ENCODE measurements at regions not wholly inside any gene's neighbourhood (a gene's known extent, or its start where the extent isn't known, plus 50 kb on each side); places are given as distances from the start of the nearest gene placed in this dataset.

GRCh38 chr6:163992056-163992455 is 577.5 kb downstream of the QKI start:
- TF ChIP-seq, protein P1, sequence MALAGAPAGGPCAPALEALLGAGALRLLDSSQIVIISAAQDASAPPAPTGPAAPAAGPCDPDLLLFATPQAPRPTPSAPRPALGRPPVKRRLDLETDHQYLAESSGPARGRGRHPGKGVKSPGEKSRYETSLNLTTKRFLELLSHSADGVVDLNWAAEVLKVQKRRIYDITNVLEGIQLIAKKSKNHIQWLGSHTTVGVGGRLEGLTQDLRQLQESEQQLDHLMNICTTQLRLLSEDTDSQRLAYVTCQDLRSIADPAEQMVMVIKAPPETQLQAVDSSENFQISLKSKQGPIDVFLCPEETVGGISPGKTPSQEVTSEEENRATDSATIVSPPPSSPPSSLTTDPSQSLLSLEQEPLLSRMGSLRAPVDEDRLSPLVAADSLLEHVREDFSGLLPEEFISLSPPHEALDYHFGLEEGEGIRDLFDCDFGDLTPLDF (CRISPR knock-in tag; IDR thresholded peaks at IDR 0.05) = no peak
- TF ChIP-seq CHCHD3 (CRISPR knock-in tag; IDR thresholded peaks at IDR 0.05) = no peak
- no peak for TF ChIP-seq POLR2A (conservative IDR thresholded peaks at IDR 0.05)
- no peak for TF ChIP-seq RHOXF2B (CRISPR knock-in tag; conservative IDR thresholded peaks at IDR 0.05)
- no peak for TF ChIP-seq ZNF3 (CRISPR knock-in tag; IDR thresholded peaks at IDR 0.05)
- TF ChIP-seq, protein P2, sequence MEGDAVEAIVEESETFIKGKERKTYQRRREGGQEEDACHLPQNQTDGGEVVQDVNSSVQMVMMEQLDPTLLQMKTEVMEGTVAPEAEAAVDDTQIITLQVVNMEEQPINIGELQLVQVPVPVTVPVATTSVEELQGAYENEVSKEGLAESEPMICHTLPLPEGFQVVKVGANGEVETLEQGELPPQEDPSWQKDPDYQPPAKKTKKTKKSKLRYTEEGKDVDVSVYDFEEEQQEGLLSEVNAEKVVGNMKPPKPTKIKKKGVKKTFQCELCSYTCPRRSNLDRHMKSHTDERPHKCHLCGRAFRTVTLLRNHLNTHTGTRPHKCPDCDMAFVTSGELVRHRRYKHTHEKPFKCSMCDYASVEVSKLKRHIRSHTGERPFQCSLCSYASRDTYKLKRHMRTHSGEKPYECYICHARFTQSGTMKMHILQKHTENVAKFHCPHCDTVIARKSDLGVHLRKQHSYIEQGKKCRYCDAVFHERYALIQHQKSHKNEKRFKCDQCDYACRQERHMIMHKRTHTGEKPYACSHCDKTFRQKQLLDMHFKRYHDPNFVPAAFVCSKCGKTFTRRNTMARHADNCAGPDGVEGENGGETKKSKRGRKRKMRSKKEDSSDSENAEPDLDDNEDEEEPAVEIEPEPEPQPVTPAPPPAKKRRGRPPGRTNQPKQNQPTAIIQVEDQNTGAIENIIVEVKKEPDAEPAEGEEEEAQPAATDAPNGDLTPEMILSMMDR (IDR thresholded peaks at IDR 0.05 in 2 of 3, conservative IDR thresholded peaks at IDR 0.05 in 1 of 3; ENCODE audit: insufficient read depth in 2 of 3, low read depth in 1 of 3, low read length in 3 of 3) = no peak
- TF ChIP-seq, protein P3, sequence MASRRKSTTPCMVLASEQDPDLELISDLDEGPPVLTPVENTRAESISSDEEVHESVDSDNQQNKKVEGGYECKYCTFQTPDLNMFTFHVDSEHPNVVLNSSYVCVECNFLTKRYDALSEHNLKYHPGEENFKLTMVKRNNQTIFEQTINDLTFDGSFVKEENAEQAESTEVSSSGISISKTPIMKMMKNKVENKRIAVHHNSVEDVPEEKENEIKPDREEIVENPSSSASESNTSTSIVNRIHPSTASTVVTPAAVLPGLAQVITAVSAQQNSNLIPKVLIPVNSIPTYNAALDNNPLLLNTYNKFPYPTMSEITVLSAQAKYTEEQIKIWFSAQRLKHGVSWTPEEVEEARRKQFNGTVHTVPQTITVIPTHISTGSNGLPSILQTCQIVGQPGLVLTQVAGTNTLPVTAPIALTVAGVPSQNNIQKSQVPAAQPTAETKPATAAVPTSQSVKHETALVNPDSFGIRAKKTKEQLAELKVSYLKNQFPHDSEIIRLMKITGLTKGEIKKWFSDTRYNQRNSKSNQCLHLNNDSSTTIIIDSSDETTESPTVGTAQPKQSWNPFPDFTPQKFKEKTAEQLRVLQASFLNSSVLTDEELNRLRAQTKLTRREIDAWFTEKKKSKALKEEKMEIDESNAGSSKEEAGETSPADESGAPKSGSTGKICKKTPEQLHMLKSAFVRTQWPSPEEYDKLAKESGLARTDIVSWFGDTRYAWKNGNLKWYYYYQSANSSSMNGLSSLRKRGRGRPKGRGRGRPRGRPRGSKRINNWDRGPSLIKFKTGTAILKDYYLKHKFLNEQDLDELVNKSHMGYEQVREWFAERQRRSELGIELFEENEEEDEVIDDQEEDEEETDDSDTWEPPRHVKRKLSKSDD (conservative IDR thresholded peaks at IDR 0.05; ENCODE audit: low read length) = no peak
- no peak for TF ChIP-seq NR3C1 (CRISPR knock-in tag; IDR thresholded peaks at IDR 0.05)
- no peak for TF ChIP-seq EP300 (IDR thresholded peaks at IDR 0.05; ENCODE audit: low read length)
- no peak for TF ChIP-seq TGIF2 (CRISPR knock-in tag; IDR thresholded peaks at IDR 0.05)
- no peak for TF ChIP-seq MYC (IDR thresholded peaks at IDR 0.05; ENCODE audit: low read depth, low read length)
- no peak for TF ChIP-seq MYC (CRISPR knock-in tag; IDR thresholded peaks at IDR 0.05; ENCODE audit: borderline replicate concordance, low read depth)
- no peak for TF ChIP-seq POLR2AphosphoS5 (IDR thresholded peaks at IDR 0.05; ENCODE audit: control insufficient read depth, insufficient read depth, low read depth, low read length)

Measured in K562 (cell line).